ENCODE measurements at regions not wholly inside any gene's neighbourhood (a gene's known extent, or its start where the extent isn't known, plus 50 kb on each side); places are given as distances from the start of the nearest gene placed in this dataset.
"Not testable (repeated sequence)": the region's sequence is repeated elsewhere in the genome, so short reads cannot be mapped to it uniquely, and the experiment has no call there.

DNA sequence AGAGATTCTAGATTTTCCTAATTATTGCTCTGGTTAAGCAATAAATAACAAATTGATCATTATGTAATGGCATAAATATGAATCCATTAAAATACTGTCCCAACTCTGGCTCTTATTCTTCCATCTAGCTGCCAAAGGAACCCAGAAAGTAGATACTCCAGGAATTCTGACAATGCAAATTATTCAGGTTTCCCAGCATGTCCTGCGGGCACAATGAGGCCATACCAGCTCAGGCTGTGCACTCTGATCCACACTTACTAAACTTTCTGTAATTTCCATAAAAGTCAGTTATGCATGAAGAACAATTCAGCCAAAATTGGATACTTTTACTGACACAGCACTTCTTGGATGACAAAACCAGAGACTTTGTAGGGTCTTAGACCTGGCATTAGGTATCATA, 576.3 kb downstream of the KCNH5 start:
- H3K4me3 Mint-ChIP-seq = no peak overlapping the region

DNA sequence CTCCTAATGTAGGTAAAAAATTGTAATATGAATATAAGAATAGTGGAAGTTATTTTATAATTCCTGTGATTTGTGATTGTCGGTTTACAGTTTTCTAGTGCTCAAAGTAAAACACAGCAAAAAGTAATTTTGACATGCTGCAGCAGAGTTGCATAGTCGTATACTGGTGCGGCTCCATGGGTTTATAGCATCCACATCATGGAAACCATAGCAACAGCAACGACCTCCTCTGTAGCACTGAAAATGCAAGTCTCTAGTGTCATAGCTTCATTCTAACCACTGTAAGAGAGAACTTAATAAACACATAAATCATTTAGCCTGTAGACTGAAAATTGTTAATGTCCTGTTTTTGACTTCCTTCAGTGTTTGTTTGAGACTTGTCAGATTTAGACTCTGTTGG, 574.3 kb downstream of the KCNH5 start:
- Mint-ChIP-seq H3K27me3 (no peaks in the 10 kb centered on the region), H3K36me3 (no peaks in the 10 kb centered on the region), H3K4me1 (no peaks in the 10 kb centered on the region), H3K9me3 (no peaks in the 10 kb centered on the region), H3K27ac (no peak overlapping the region), H3K4me3 (no peak overlapping the region)
- no peak for ATAC-seq (ENCODE audit: low read depth)
- DNase-seq (ENCODE audit: low spot score in 2 of 2) = no peak

More for the DNA sequence above, 576.3 kb downstream of the KCNH5 start:
- DNase-seq (ENCODE audit: low spot score in 2 of 2) = no peak
- Mint-ChIP-seq H3K27me3 (no peaks in the 10 kb centered on the region), H3K4me1 (no peaks in the 10 kb centered on the region), H3K27ac (no peak overlapping the region), H3K9me3 (peaks cover 3% of the 10 kb centered on the region), H3K36me3 (no peaks in the 10 kb centered on the region)
- no peak for ATAC-seq (ENCODE audit: low read depth)

DNA sequence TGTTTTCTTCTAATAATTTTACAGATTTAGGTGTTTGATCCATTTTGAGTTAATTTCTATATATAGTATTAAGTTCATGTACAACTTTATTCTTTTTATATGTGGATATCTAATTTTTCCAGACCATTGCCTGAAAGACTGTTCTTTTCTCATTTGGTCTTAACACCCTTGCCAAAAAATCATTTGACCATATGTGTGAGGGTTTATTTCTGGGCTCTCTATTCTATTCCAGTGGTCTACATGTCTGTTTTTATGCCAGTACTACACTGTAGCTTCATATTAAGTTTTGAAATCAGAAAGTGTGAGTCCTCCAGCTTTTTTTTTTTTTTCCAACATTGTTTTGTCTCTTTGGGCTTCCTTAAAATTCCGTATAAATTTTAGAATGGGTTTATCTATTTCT, 554.1 kb downstream of the KCNH5 start:
- Mint-ChIP-seq H3K4me1 (no peaks in the 10 kb centered on the region), H3K36me3 (no peaks in the 10 kb centered on the region), H3K4me3 (no peak overlapping the region), H3K27me3 (no peaks in the 10 kb centered on the region), H3K27ac (no peak overlapping the region), H3K9me3 (peaks cover 4% of the 10 kb centered on the region)
- ATAC-seq (ENCODE audit: low read depth) (no peak), DNase-seq (ENCODE audit: low spot score in 2 of 2) (no peak)

GRCh38 chr14:62497708-62498107, 547.5 kb downstream of the KCNH5 start:
- H3K4me3 Mint-ChIP-seq = no peak overlapping the region
- peaks cover 11% of the 10 kb centered on the region for H3K9me3 Mint-ChIP-seq
- H3K27me3 Mint-ChIP-seq = no peaks in the 10 kb centered on the region
- ATAC-seq (ENCODE audit: low read depth) = no peak
- H3K4me1 Mint-ChIP-seq = no peaks in the 10 kb centered on the region
- no peak overlapping the region for H3K27ac Mint-ChIP-seq
- no peak for DNase-seq (ENCODE audit: low spot score in 2 of 2)
- no peaks in the 10 kb centered on the region for H3K36me3 Mint-ChIP-seq

GRCh38 chr14:62501021-62501750, 544.1 kb downstream of the KCNH5 start:
- Mint-ChIP-seq H3K36me3 (no peaks in the 10 kb centered on the region), H3K9me3 (peaks cover 6% of the 10 kb centered on the region), H3K4me3 (no peak overlapping the region), H3K27ac (no peak overlapping the region), H3K4me1 (no peaks in the 10 kb centered on the region), H3K27me3 (no peaks in the 10 kb centered on the region)
- ATAC-seq (ENCODE audit: low read depth) = no peak
- no peak for DNase-seq (ENCODE audit: low spot score in 2 of 2)

- no peaks in the 10 kb centered on the region for H3K4me1 Mint-ChIP-seq
- no peak overlapping the region for H3K27ac Mint-ChIP-seq
- H3K9me3 Mint-ChIP-seq = peaks cover 4% of the 10 kb centered on the region
- H3K27me3 Mint-ChIP-seq = no peaks in the 10 kb centered on the region
- no peaks in the 10 kb centered on the region for H3K36me3 Mint-ChIP-seq
- DNase-seq (ENCODE audit: low spot score in 2 of 2) (no peak), ATAC-seq (ENCODE audit: low read depth) (no peak)
- no peak overlapping the region for H3K4me3 Mint-ChIP-seq
Measured at GRCh38 chr14:62505045-62505444, 540.2 kb downstream of the KCNH5 start.

- DNase-seq (ENCODE audit: low spot score in 2 of 2); H3K36me3 Mint-ChIP-seq; H3K27ac Mint-ChIP-seq; ATAC-seq (ENCODE audit: low read depth); H3K4me3 Mint-ChIP-seq; H3K4me1 Mint-ChIP-seq; H3K27me3 Mint-ChIP-seq: not testable (repeated sequence)
- H3K9me3 Mint-ChIP-seq = peaks cover 11% of the 10 kb centered on the region
Measured at GRCh38 chr14:62521309-62521708, 523.9 kb downstream of the KCNH5 start.

GRCh38 chr14:62528296-62528695, 517.0 kb downstream of the KCNH5 start:
- Mint-ChIP-seq H3K36me3 (no peaks in the 10 kb centered on the region), H3K9me3 (peaks cover 9% of the 10 kb centered on the region), H3K4me1 (no peaks in the 10 kb centered on the region), H3K27ac (no peak overlapping the region), H3K27me3 (no peaks in the 10 kb centered on the region), H3K4me3 (no peak overlapping the region)
- ATAC-seq (ENCODE audit: low read depth) (no peak), DNase-seq (ENCODE audit: low spot score in 2 of 2) (no peak)

DNA sequence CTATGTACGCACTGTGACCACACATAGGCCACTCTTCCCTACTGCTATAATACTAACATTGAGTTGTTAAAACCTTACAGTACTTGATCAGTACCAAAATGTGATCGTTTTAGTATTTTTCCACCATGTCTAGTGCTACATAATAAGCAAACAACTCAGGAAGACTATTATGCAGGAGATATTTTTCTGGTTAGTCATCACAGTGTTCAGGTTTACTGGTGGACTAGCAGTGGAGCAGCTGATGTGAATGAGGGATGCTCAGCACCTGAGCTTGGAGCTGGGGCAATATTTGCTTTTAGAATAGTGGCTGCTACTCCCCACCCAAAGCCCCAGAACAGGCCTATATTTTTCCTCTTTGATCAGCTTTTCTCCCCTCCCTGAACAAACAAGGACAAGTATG, 513.1 kb downstream of the KCNH5 start:
- no peak for DNase-seq (ENCODE audit: low spot score in 2 of 2)
- Mint-ChIP-seq H3K27ac (no peak overlapping the region), H3K36me3 (no peaks in the 10 kb centered on the region), H3K9me3 (peaks cover 5% of the 10 kb centered on the region), H3K4me3 (no peak overlapping the region), H3K4me1 (no peaks in the 10 kb centered on the region), H3K27me3 (no peaks in the 10 kb centered on the region)
- no peak for ATAC-seq (ENCODE audit: low read depth)

DNA sequence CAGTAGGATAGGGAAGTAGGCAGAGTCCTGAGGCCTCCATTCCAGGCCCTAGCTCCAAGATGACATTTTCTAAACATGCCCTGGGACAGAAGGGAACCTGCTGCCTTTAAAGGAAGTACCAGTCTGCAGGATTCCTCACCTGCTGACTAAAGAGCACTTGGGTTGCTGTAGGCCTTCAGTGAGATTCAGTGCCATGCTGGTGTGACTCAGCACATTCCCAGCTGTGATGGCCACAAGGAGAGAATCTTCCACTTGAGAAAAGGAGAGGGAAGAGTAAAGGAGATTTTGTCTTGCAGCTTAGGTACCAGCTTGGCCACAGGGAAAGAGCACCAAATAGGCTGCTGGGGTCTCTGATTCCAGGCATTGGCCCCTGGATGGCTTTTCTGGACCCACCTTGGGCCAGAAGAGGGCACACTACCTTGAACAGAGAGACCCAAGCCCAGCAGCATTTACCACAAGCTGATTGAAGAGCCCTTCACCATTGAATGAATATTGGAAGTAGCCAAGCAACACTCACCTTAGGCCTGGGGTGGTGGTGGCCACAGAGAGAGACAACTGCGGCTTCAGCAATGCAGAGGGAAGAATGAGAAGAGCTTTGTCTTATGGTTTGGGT, 498.3 kb downstream of the KCNH5 start:
- no peak for DNase-seq (ENCODE audit: low spot score in 2 of 2)
- no peaks in the 10 kb centered on the region for H3K27me3 Mint-ChIP-seq
- no peaks in the 10 kb centered on the region for H3K4me1 Mint-ChIP-seq
- no peak overlapping the region for H3K4me3 Mint-ChIP-seq
- peaks cover 12% of the 10 kb centered on the region for H3K9me3 Mint-ChIP-seq
- no peak overlapping the region for H3K27ac Mint-ChIP-seq
- H3K36me3 Mint-ChIP-seq = no peaks in the 10 kb centered on the region
- no peak for ATAC-seq (ENCODE audit: low read depth)

DNA sequence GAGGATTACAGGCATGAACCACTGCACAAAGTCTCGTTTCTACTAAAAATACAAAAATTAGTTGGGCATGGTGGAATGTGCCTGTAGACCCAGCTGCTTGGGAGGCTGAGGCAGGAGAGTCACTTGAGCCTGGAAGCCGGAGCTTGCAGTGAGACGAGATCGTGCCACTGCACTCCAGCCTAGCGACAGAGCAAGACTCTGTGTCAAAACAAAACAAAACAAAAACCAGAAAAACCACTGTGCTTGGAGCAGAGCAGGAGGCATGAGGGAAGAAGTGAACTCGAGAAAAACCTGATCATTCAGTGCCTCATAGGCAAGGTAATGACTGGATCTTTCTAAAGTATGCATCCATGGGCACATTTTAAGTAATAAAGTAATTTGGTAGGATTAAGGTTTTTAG, 487.8 kb downstream of the KCNH5 start:
- H3K36me3 Mint-ChIP-seq = no peaks in the 10 kb centered on the region
- H3K4me3 Mint-ChIP-seq = no peak overlapping the region
- H3K9me3 Mint-ChIP-seq = peaks cover 2% of the 10 kb centered on the region
- no peaks in the 10 kb centered on the region for H3K4me1 Mint-ChIP-seq
- H3K27ac Mint-ChIP-seq = no peak overlapping the region
- H3K27me3 Mint-ChIP-seq = no peaks in the 10 kb centered on the region
- ATAC-seq (ENCODE audit: low read depth) (no peak), DNase-seq (ENCODE audit: low spot score in 2 of 2) (no peak)

DNA sequence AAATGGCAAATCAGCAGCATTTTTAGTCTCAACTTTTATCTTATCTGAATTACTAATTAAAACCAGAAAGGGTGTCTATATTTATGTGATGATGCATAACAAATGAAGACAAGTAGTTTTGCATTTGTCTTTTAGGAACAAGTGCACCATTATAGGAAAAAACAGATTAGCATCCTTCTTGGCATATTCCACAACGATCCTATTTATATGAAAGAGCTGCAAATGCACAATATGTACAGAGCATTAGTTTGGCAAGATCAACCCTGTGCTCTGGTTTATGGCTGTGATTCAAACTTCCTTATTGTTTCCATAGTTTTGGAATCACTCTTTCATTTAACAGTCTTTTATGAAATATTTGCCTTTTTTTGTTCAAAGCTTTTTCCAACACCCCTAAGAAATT, 486.8 kb downstream of the KCNH5 start:
- no peaks in the 10 kb centered on the region for H3K4me1 Mint-ChIP-seq
- H3K27ac Mint-ChIP-seq = no peak overlapping the region
- no peak overlapping the region for H3K4me3 Mint-ChIP-seq
- ATAC-seq (ENCODE audit: low read depth) (no peak), DNase-seq (ENCODE audit: low spot score in 2 of 2) (no peak)
- H3K27me3 Mint-ChIP-seq = no peaks in the 10 kb centered on the region
- H3K9me3 Mint-ChIP-seq = peaks cover 2% of the 10 kb centered on the region
- H3K36me3 Mint-ChIP-seq = no peaks in the 10 kb centered on the region

GRCh38 chr14:62585247-62585646, 460.0 kb downstream of the KCNH5 start:
- ATAC-seq (ENCODE audit: low read depth) = no peak
- no peak for DNase-seq (ENCODE audit: low spot score in 2 of 2)
- Mint-ChIP-seq H3K4me1 (no peaks in the 10 kb centered on the region), H3K4me3 (no peak overlapping the region), H3K27me3 (no peaks in the 10 kb centered on the region), H3K27ac (no peak overlapping the region), H3K36me3 (no peaks in the 10 kb centered on the region), H3K9me3 (peaks cover under 1% of the 10 kb centered on the region)

GRCh38 chr14:62592877-62593276, 452.4 kb downstream of the KCNH5 start:
- Mint-ChIP-seq H3K4me1 (no peaks in the 10 kb centered on the region), H3K27ac (no peak overlapping the region), H3K36me3 (no peaks in the 10 kb centered on the region), H3K27me3 (no peaks in the 10 kb centered on the region), H3K9me3 (peaks cover 6% of the 10 kb centered on the region), H3K4me3 (no peak overlapping the region)
- DNase-seq (ENCODE audit: low spot score in 2 of 2) (no peak), ATAC-seq (ENCODE audit: low read depth) (no peak)

GRCh38 chr14:62597143-62597542, 448.1 kb downstream of the KCNH5 start:
- no peaks in the 10 kb centered on the region for H3K27me3 Mint-ChIP-seq
- DNase-seq (ENCODE audit: low spot score in 2 of 2) (no peak), ATAC-seq (ENCODE audit: low read depth) (no peak)
- peaks cover 7% of the 10 kb centered on the region for H3K9me3 Mint-ChIP-seq
- no peak overlapping the region for H3K4me3 Mint-ChIP-seq
- no peak overlapping the region for H3K27ac Mint-ChIP-seq
- H3K36me3 Mint-ChIP-seq = no peaks in the 10 kb centered on the region
- no peaks in the 10 kb centered on the region for H3K4me1 Mint-ChIP-seq

Data from memory B cell (primary cell).